ENCODE measurements at regions not wholly inside any gene's neighbourhood (a gene's known extent, or its start where the extent isn't known, plus 50 kb on each side); places are given as distances from the start of the nearest gene placed in this dataset.

DNA sequence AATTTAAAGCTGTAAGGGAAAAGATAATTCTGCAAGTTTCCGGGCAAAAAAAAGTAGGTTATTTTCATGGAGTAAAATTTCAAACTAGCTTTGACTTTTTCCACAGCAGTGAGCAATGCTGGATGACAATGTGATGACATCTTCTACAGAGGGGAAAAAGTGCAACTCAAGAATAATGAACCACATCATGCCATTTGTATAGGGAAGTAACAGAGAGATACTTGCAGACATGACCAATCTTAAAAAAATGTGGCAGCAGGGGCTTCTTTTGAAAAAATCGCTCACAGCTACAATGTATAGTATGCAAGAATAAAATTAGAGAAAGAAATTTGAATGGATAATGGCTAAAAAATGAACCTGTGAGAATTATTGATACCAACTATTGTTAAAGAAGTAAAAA lies 115.5 kb downstream of the DHRS2 start:
- no peak for TF ChIP-seq EZH2 (IDR thresholded peaks at IDR 0.05; ENCODE audit: borderline replicate concordance)
- TF ChIP-seq, protein P1, sequence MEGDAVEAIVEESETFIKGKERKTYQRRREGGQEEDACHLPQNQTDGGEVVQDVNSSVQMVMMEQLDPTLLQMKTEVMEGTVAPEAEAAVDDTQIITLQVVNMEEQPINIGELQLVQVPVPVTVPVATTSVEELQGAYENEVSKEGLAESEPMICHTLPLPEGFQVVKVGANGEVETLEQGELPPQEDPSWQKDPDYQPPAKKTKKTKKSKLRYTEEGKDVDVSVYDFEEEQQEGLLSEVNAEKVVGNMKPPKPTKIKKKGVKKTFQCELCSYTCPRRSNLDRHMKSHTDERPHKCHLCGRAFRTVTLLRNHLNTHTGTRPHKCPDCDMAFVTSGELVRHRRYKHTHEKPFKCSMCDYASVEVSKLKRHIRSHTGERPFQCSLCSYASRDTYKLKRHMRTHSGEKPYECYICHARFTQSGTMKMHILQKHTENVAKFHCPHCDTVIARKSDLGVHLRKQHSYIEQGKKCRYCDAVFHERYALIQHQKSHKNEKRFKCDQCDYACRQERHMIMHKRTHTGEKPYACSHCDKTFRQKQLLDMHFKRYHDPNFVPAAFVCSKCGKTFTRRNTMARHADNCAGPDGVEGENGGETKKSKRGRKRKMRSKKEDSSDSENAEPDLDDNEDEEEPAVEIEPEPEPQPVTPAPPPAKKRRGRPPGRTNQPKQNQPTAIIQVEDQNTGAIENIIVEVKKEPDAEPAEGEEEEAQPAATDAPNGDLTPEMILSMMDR (IDR thresholded peaks at IDR 0.05; ENCODE audit: poor library complexity) = no peak
